HCEC 1CT (cell line): ENCODE measurements at regions not wholly inside any gene's neighbourhood (a gene's known extent, or its start where the extent isn't known, plus 50 kb on each side); places are given as distances from the start of the nearest gene placed in this dataset.

ENCODE experiments used
- DNase-seq: peaks from one replicate; pipeline ENCODE4 v3.0.0-alpha.2; 2017

- DNase-seq = no peak
These were observed 51.4 kb upstream of the LGSN start for GRCh38 chr6:63371104-63371715.

- DNase-seq = no peak
These were observed 53.3 kb upstream of the LGSN start for GRCh38 chr6:63372951-63373533.

- DNase-seq = no peak
These were observed 69.5 kb upstream of the LGSN start for GRCh38 chr6:63389191-63389844.

- DNase-seq = no peak
These were observed 71.6 kb upstream of the LGSN start for GRCh38 chr6:63391203-63391970.

- DNase-seq = no peak
These were observed 72.4 kb upstream of the LGSN start for GRCh38 chr6:63392092-63392724.

- no peak for DNase-seq
These were observed 75.0 kb upstream of the LGSN start for GRCh38 chr6:63394656-63395308.

GRCh38 chr6:63395381-63395780 lies 75.6 kb upstream of the LGSN start:
- no peak for DNase-seq

- no peak for DNase-seq
These were observed 83.9 kb upstream of the LGSN start for GRCh38 chr6:63403725-63404124.

GRCh38 chr6:63410435-63411426 lies 90.9 kb upstream of the LGSN start:
- no peak for DNase-seq

GRCh38 chr6:63415286-63415685 lies 95.5 kb upstream of the LGSN start:
- no peak for DNase-seq

- no peak for DNase-seq
These were observed 99.0 kb upstream of the LGSN start for GRCh38 chr6:63418741-63419140.

- DNase-seq = no peak
These were observed 104.9 kb upstream of the LGSN start for GRCh38 chr6:63424636-63425035.

- DNase-seq = no peak
These were observed 105.7 kb upstream of the LGSN start for GRCh38 chr6:63425493-63425892.

GRCh38 chr6:63426844-63427243 lies 107.1 kb upstream of the LGSN start:
- DNase-seq = no peak

GRCh38 chr6:63427951-63428350 lies 108.2 kb upstream of the LGSN start:
- no peak for DNase-seq

- DNase-seq = no peak
These were observed 111.3 kb upstream of the LGSN start for GRCh38 chr6:63430985-63431519.

- DNase-seq = no peak
These were observed 115.2 kb upstream of the LGSN start for GRCh38 chr6:63434943-63435342.

- no peak for DNase-seq
These were observed 116.6 kb upstream of the LGSN start for GRCh38 chr6:63436356-63436755.

GRCh38 chr6:63437058-63437457 lies 117.3 kb upstream of the LGSN start:
- no peak for DNase-seq

GRCh38 chr6:63440057-63440456 lies 120.3 kb upstream of the LGSN start:
- DNase-seq = no peak

GRCh38 chr6:63440594-63440993 lies 120.8 kb upstream of the LGSN start:
- no peak for DNase-seq
